ENCODE measurements at regions not wholly inside any gene's neighbourhood (a gene's known extent, or its start where the extent isn't known, plus 50 kb on each side); places are given as distances from the start of the nearest gene placed in this dataset.

DNA sequence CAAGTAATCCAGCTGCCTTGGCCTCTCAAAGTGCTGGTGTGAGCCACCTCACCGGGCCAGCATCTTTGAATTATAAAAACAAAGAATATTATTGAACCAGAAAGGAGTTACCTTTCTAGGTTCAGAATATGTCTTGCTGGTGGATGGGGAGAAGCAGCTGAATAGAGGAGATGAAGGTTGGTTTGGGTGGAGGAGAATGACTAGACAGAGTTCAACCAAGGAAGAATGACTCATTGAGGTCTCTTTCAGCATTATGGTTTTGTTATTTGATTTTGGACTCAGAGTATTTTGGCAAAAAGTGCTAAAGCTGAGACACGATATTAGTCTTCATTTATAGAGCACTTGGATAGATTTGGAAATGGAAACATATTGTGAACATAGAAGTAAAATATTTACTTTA, 75.2 kb upstream of the MPDZ start:
- Histone ChIP-seq H3K4me1 (ENCODE audit: low read length) (no peaks in the 10 kb centered on the region), H3K27ac (ENCODE audit: low read length) (no peak overlapping the region), H2AFZ (ENCODE audit: low read length) (no peak overlapping the region), H3K9ac (ENCODE audit: low read length) (no peak overlapping the region), H3K4me3 (ENCODE audit: low read length) (no peak overlapping the region), H3K36me3 (replicated peaks; ENCODE audit: insufficient read depth, low read length) (no peaks in the 10 kb centered on the region), H4K20me1 (ENCODE audit: insufficient read depth, low read length) (no peaks in the 10 kb centered on the region), H3K4me2 (ENCODE audit: low read depth, low read length) (no peak overlapping the region), H3K9me3 (replicated peaks; ENCODE audit: insufficient read depth, low read length) (no peaks in the 10 kb centered on the region), H3K9me2 (replicated peaks; ENCODE audit: insufficient read depth, low read length) (no peaks in the 10 kb centered on the region), H3F3A (ENCODE audit: insufficient read depth, low read length) (no peaks in the 10 kb centered on the region), H3K79me2 (ENCODE audit: low read length) (no peaks in the 10 kb centered on the region), H3K27me3 (replicated peaks; ENCODE audit: insufficient read depth, low read length) (no peaks in the 10 kb centered on the region)
- TF ChIP-seq, protein P1, sequence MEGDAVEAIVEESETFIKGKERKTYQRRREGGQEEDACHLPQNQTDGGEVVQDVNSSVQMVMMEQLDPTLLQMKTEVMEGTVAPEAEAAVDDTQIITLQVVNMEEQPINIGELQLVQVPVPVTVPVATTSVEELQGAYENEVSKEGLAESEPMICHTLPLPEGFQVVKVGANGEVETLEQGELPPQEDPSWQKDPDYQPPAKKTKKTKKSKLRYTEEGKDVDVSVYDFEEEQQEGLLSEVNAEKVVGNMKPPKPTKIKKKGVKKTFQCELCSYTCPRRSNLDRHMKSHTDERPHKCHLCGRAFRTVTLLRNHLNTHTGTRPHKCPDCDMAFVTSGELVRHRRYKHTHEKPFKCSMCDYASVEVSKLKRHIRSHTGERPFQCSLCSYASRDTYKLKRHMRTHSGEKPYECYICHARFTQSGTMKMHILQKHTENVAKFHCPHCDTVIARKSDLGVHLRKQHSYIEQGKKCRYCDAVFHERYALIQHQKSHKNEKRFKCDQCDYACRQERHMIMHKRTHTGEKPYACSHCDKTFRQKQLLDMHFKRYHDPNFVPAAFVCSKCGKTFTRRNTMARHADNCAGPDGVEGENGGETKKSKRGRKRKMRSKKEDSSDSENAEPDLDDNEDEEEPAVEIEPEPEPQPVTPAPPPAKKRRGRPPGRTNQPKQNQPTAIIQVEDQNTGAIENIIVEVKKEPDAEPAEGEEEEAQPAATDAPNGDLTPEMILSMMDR (IDR thresholded peaks at IDR 0.05; ENCODE audit: low read length), result no peak
- no peak for TF ChIP-seq EZH2phosphoT487 (IDR thresholded peaks at IDR 0.05; ENCODE audit: low read length)
- no peak for TF ChIP-seq EZH2 (optimal IDR thresholded peaks at IDR 0.05; ENCODE audit: low read depth, low read length)
- DNase-seq, result no peak

DNA sequence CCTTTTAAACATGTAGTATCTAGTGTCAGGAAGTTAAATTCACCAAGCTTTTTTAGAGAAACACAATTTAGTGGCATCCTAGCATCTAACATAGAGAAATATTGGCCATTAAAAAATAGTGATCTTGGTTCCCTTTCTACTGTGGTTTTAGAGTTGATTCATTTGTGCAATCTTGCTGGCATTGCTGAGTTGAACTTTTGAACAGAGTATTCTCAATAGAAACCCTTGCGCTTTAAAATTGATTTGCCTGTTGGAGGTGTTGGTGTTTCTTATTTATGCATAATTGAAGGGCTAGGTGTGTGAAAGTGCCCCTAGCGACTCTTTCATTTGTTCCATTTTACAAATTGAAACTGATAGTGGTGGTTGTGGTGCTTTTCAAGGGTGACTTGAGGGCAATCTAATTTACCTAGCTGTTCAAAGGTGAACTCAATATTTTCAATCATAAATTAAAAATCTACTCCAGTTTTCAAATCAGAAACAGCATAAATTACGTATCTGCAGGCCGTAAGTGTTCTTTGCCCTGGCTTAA, 73.0 kb upstream of the MPDZ start:
- no peak overlapping the region for H3K4me3 ChIP-seq (ENCODE audit: low read length)
- H3K9me3 ChIP-seq (replicated peaks; ENCODE audit: insufficient read depth, low read length), result no peaks in the 10 kb centered on the region
- no peaks in the 10 kb centered on the region for H3F3A ChIP-seq (ENCODE audit: insufficient read depth, low read length)
- H3K27me3 ChIP-seq (replicated peaks; ENCODE audit: insufficient read depth, low read length), result no peaks in the 10 kb centered on the region
- H3K4me1 ChIP-seq (ENCODE audit: low read length), result no peaks in the 10 kb centered on the region
- no peak overlapping the region for H3K9ac ChIP-seq (ENCODE audit: low read length)
- no peaks in the 10 kb centered on the region for H3K9me2 ChIP-seq (replicated peaks; ENCODE audit: insufficient read depth, low read length)
- peak; percentile 42 for DNase-seq
- no peaks in the 10 kb centered on the region for H3K79me2 ChIP-seq (ENCODE audit: low read length)
- H3K36me3 ChIP-seq (replicated peaks; ENCODE audit: insufficient read depth, low read length), result no peaks in the 10 kb centered on the region
- TF ChIP-seq EZH2 (optimal IDR thresholded peaks at IDR 0.05; ENCODE audit: low read depth, low read length), result no peak
- TF ChIP-seq EZH2phosphoT487 (IDR thresholded peaks at IDR 0.05; ENCODE audit: low read length), result no peak
- TF ChIP-seq, protein P1 (IDR thresholded peaks at IDR 0.05; ENCODE audit: low read length), result no peak
- no peaks in the 10 kb centered on the region for H4K20me1 ChIP-seq (ENCODE audit: insufficient read depth, low read length)
- H2AFZ ChIP-seq (ENCODE audit: low read length), result no peak overlapping the region
- H3K4me2 ChIP-seq (ENCODE audit: low read depth, low read length), result no peak overlapping the region
- H3K27ac ChIP-seq (ENCODE audit: low read length), result no peak overlapping the region

DNA sequence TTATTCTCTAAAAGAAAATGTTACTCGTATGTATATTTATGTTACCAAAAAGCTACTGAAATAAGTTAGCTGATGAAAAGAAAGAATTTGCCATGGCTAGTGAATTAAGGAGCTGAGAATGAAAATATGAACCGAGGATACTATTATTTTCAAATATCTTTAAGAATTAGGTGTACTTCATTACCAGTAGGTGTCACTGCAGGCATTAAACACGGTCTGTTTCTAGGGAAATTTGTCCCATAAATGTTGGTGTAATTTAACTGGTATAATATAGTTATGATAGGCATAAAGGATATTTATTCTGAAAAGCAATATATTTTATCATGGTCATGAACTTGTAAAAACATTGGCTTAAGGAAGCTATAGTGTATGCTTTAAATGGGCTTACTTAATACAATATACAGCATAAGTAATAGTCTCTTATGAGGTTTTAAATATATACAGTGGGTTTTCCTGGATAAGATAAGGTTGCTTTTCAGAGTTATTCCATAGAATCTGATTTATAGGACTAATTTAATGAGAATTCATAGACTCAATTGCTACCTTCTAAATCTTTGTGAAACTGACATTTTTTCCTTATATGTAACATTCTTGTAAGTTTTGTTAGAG, 72.4 kb upstream of the MPDZ start:
- no peaks in the 10 kb centered on the region for H3K27me3 ChIP-seq (replicated peaks; ENCODE audit: insufficient read depth, low read length)
- DNase-seq, result peak; percentile 16

More for the DNA sequence above, 72.4 kb upstream of the MPDZ start:
- H2AFZ ChIP-seq (ENCODE audit: low read length), result no peak overlapping the region
- no peak overlapping the region for H3K27ac ChIP-seq (ENCODE audit: low read length)
- H3K4me3 ChIP-seq (ENCODE audit: low read length), result no peak overlapping the region
- H3F3A ChIP-seq (ENCODE audit: insufficient read depth, low read length), result no peaks in the 10 kb centered on the region
- H3K9me2 ChIP-seq (replicated peaks; ENCODE audit: insufficient read depth, low read length), result no peaks in the 10 kb centered on the region
- no peak for TF ChIP-seq EZH2phosphoT487 (IDR thresholded peaks at IDR 0.05; ENCODE audit: low read length)
- TF ChIP-seq EZH2 (optimal IDR thresholded peaks at IDR 0.05; ENCODE audit: low read depth, low read length), result no peak
- TF ChIP-seq, protein P1 (IDR thresholded peaks at IDR 0.05; ENCODE audit: low read length), result peak; percentile 36
- no peaks in the 10 kb centered on the region for H3K4me1 ChIP-seq (ENCODE audit: low read length)
- H3K9ac ChIP-seq (ENCODE audit: low read length), result no peak overlapping the region
- no peaks in the 10 kb centered on the region for H3K79me2 ChIP-seq (ENCODE audit: low read length)
- H3K9me3 ChIP-seq (replicated peaks; ENCODE audit: insufficient read depth, low read length), result no peaks in the 10 kb centered on the region
- H3K4me2 ChIP-seq (ENCODE audit: low read depth, low read length), result no peak overlapping the region
- no peaks in the 10 kb centered on the region for H3K36me3 ChIP-seq (replicated peaks; ENCODE audit: insufficient read depth, low read length)
- no peaks in the 10 kb centered on the region for H4K20me1 ChIP-seq (ENCODE audit: insufficient read depth, low read length)
